ENCODE measurements at regions not wholly inside any gene's neighbourhood (a gene's known extent, or its start where the extent isn't known, plus 50 kb on each side); places are given as distances from the start of the nearest gene placed in this dataset.

DNA sequence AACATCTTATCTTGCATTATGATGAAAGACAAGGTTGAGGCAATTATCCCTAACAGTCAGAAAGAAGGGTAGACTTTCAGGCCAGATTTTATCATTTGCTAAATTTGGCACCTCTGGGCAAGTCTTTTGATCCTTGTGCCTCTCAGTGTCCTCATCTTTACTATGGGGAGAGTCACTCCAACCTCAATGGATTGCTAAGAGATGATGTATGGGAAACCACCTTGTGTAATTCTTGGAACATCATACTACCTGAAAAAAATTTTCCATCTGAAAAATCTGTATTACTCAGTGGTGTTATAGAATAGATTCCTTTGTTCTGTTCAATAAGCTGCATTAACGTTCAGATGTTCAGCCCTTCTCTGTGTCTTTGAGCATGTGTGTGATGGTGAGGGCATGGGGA lies 230.7 kb downstream of the TGFB2 start:
- TF ChIP-seq, protein P1, sequence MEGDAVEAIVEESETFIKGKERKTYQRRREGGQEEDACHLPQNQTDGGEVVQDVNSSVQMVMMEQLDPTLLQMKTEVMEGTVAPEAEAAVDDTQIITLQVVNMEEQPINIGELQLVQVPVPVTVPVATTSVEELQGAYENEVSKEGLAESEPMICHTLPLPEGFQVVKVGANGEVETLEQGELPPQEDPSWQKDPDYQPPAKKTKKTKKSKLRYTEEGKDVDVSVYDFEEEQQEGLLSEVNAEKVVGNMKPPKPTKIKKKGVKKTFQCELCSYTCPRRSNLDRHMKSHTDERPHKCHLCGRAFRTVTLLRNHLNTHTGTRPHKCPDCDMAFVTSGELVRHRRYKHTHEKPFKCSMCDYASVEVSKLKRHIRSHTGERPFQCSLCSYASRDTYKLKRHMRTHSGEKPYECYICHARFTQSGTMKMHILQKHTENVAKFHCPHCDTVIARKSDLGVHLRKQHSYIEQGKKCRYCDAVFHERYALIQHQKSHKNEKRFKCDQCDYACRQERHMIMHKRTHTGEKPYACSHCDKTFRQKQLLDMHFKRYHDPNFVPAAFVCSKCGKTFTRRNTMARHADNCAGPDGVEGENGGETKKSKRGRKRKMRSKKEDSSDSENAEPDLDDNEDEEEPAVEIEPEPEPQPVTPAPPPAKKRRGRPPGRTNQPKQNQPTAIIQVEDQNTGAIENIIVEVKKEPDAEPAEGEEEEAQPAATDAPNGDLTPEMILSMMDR (conservative IDR thresholded peaks at IDR 0.05): no peak
- Mint-ChIP-seq H3K27me3 (ENCODE audit: insufficient read depth) (no peaks in the 10 kb centered on the region), H3K4me3 (no peak overlapping the region), H3K36me3 (ENCODE audit: low read depth) (no peaks in the 10 kb centered on the region), H3K4me1 (no peaks in the 10 kb centered on the region), H3K27ac (no peak overlapping the region), H3K9me3 (no peaks in the 10 kb centered on the region)
- Histone ChIP-seq H3K27me3 (ENCODE audit: control insufficient read depth, insufficient read depth, low read length, poor library complexity, severe bottlenecking) (no peaks in the 10 kb centered on the region), H3K27ac (ENCODE audit: low read depth, low read length) (no peak overlapping the region), H3K4me3 (ENCODE audit: low read length) (no peak overlapping the region), H3K9me3 (ENCODE audit: control insufficient read depth, low read length) (no peaks in the 10 kb centered on the region), H3K4me1 (ENCODE audit: control insufficient read depth, insufficient read depth, low read length) (no peaks in the 10 kb centered on the region), H3K9ac (ENCODE audit: extremely low read depth, low read length, poor library complexity, severe bottlenecking) (no peak overlapping the region), H3K36me3 (ENCODE audit: control insufficient read depth, insufficient read depth, low read length) (no peaks in the 10 kb centered on the region)
- 94% methylated on average over 1 of the region's 1 CpG; no CpG with 5 or more reads in 1 of the 2 experiments for WGBS, 2 experiments (ENCODE audit: insufficient coverage in 1 of 2, insufficient read length in 1 of 2)
- DNase-seq: no peak

DNA sequence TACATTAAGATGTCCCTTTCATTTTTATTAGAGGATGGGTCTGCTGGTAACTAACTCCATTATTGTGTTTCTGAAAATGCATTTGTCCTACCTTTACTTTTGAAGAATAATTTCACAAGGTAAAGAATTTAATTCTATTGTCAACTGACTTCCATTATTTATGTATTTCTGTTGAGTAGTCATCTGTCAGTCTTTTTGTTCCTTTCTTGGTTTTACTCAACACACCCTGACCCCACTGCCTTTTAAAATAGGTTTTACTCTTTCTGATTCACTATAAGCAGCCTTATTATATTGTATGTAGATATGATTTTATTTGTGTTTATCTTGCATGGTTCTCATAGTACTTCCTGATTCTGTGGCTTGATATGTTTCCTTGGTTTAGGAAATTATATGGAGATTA lies 237.5 kb downstream of the TGFB2 start:
- Histone ChIP-seq H3K4me1 (ENCODE audit: control insufficient read depth, insufficient read depth, low read length) (no peaks in the 10 kb centered on the region), H3K36me3 (ENCODE audit: control insufficient read depth, insufficient read depth, low read length) (no peaks in the 10 kb centered on the region), H3K9ac (ENCODE audit: extremely low read depth, low read length, poor library complexity, severe bottlenecking) (no peak overlapping the region), H3K27ac (ENCODE audit: low read depth, low read length) (no peak overlapping the region), H3K4me3 (ENCODE audit: low read length) (no peak overlapping the region), H3K9me3 (ENCODE audit: control insufficient read depth, low read length) (peaks cover 9% of the 10 kb centered on the region), H3K27me3 (ENCODE audit: control insufficient read depth, insufficient read depth, low read length, poor library complexity, severe bottlenecking) (no peaks in the 10 kb centered on the region)
- TF ChIP-seq, protein P1 (conservative IDR thresholded peaks at IDR 0.05): no peak
- DNase-seq: no peak
- Mint-ChIP-seq H3K27ac (no peak overlapping the region), H3K36me3 (ENCODE audit: low read depth) (no peaks in the 10 kb centered on the region), H3K27me3 (ENCODE audit: insufficient read depth) (no peaks in the 10 kb centered on the region), H3K4me3 (no peak overlapping the region), H3K4me1 (peaks cover 18% of the 10 kb centered on the region), H3K9me3 (peaks cover 9% of the 10 kb centered on the region)

DNA sequence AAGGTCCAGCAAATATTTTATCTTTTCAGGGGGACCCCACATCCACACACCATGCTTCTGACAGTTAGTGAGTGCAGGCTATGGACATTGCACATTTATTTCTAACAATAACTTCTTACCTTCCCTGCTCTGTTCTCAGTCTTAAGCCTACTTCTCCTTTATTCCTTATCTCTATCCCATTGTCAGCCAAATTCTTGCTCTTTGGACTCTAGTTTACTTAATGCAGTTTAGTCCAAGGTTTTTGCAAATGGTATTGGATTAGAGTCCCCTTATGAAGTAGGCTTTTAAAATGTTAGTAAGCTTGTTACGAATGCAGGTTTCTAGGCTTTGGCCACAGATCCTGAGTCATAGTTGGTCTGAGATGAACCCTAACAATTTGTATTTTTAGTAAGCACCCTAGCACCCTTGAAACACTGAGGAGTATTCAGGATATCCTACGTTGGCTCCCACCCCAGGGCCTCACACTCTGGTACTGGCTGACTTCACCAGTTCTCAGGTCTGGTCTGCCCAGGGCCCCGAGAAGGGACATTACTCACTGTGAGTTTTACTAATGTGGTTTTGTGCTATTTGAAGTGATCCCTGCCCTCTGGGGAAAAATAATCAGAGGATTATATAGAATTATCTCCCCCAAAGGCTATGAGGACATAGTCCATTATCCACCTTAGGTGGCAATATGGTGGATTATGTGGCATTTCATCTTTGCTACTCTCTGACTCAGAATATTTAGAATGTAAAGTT lies 239.5 kb downstream of the TGFB2 start:
- H3K4me3 Mint-ChIP-seq: no peak overlapping the region
- DNase-seq: no peak
- Histone ChIP-seq H3K4me3 (ENCODE audit: low read length) (peak overlapping the region; percentile 47), H3K36me3 (ENCODE audit: control insufficient read depth, insufficient read depth, low read length) (no peaks in the 10 kb centered on the region), H3K9me3 (ENCODE audit: control insufficient read depth, low read length) (peaks cover 9% of the 10 kb centered on the region), H3K27me3 (ENCODE audit: control insufficient read depth, insufficient read depth, low read length, poor library complexity, severe bottlenecking) (no peaks in the 10 kb centered on the region), H3K4me1 (ENCODE audit: control insufficient read depth, insufficient read depth, low read length) (no peaks in the 10 kb centered on the region), H3K9ac (ENCODE audit: extremely low read depth, low read length, poor library complexity, severe bottlenecking) (no peak overlapping the region), H3K27ac (ENCODE audit: low read depth, low read length) (no peak overlapping the region)
- no peak overlapping the region for H3K27ac Mint-ChIP-seq
- TF ChIP-seq, protein P1 (conservative IDR thresholded peaks at IDR 0.05): no peak
- WGBS, 2 experiments (ENCODE audit: insufficient coverage in 1 of 2, insufficient read length in 1 of 2): 55% methylated on average over 3 of the region's 3 CpGs; no CpG with 5 or more reads in 1 of the 2 experiments
- no peaks in the 10 kb centered on the region for H3K36me3 Mint-ChIP-seq (ENCODE audit: low read depth)
- H3K27me3 Mint-ChIP-seq (ENCODE audit: insufficient read depth): no peaks in the 10 kb centered on the region
- peaks cover 22% of the 10 kb centered on the region for H3K4me1 Mint-ChIP-seq
- H3K9me3 Mint-ChIP-seq: peaks cover 9% of the 10 kb centered on the region

Data from endodermal cell (in vitro differentiated cells).